Hematopoietic multipotent progenitor cell (in vitro differentiated cells): ENCODE measurements at regions not wholly inside any gene's neighbourhood (a gene's known extent, or its start where the extent isn't known, plus 50 kb on each side); places are given as distances from the start of the nearest gene placed in this dataset. TPM values are rescaled to one million over a fixed set of nuclear protein-coding genes. Genes with fewer than 3 reads are reported as not detected.

Experiments used
- DNase-seq, 3 donors: peaks; one replicate each; pipeline ENCODE4 v3.0.0-alpha.2; 2011 to 2015; ENCODE audit warnings: low read depth in 2 of 3, low spot score in 2 of 3
- small RNA-seq: library from RNA; depleted of rRNA; stranded (forward); fragments of <200 nt; gene quantifications from one replicate; pipeline ENCODE3, GENCODE V24; 2012

- no peak for DNase-seq
Observed at GRCh38 chr18:42675810-42676209, 439.7 kb downstream of the RIT2 start.

GRCh38 chr18:42683094-42683493 lies 432.4 kb downstream of the RIT2 start:
- no peak for DNase-seq

- DNase-seq: no peak
Observed at GRCh38 chr18:42689310-42689709, 426.2 kb downstream of the RIT2 start.

Small RNAs in the stretch of these regions (small RNA-seq; reads per million reads assigned to genes)
- gene RNA5SP454: not detected
